HG02759 (cell line): ENCODE measurements at regions not wholly inside any gene's neighbourhood (a gene's known extent, or its start where the extent isn't known, plus 50 kb on each side); places are given as distances from the start of the nearest gene placed in this dataset.
"Not testable (repeated sequence)": the region's sequence is repeated elsewhere in the genome, so short reads cannot be mapped to it uniquely, and the experiment has no call there.

Experiments used
- ATAC-seq: cut with Tn5 transposase; IDR thresholded peaks from one replicate; pipeline ENCODE4 v1.9.1; 2021; ENCODE audit warnings: mild to moderate bottlenecking, moderate library complexity; ENCODE audit not compliant: unreplicated experiment

DNA sequence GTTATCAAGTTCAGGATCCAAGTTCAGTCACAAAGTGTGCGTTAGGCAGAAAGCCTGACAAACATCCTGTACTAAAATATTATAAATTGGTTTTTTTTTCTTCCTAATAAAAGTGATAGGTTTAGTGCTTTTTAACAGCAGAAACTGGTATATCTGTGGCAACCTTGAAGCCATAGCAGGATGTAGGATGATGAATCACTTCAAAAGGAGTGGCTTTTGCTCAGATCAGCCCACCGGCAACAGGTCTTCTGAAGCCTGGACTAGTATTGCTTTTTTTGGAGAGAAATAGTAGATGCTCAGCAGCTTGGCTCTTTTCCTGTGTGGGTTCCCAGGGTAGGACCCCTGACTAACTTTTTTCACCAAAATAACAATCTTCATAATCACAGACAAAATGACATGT lies 190.8 kb downstream of the EPM2A start:
- no peak for ATAC-seq

DNA sequence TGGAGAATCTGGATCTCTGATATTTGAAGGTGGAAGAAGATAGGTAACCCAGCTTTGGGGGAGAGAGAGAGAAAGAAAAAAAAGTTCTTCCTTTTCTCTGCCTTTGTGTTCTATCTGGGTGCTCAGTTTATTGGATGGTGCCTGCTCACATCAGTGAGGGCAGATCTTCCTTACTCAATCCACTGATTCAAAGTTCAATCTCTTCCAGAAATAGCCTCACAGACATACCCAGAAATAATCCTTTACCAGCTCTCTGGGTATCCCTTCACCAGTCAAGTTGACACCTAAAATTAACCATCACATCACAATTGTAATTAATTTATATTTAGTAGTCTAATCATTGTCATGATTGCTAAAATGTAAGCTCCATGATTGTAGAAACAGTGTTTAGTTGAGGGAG lies 189.1 kb downstream of the EPM2A start:
- no peak for ATAC-seq

DNA sequence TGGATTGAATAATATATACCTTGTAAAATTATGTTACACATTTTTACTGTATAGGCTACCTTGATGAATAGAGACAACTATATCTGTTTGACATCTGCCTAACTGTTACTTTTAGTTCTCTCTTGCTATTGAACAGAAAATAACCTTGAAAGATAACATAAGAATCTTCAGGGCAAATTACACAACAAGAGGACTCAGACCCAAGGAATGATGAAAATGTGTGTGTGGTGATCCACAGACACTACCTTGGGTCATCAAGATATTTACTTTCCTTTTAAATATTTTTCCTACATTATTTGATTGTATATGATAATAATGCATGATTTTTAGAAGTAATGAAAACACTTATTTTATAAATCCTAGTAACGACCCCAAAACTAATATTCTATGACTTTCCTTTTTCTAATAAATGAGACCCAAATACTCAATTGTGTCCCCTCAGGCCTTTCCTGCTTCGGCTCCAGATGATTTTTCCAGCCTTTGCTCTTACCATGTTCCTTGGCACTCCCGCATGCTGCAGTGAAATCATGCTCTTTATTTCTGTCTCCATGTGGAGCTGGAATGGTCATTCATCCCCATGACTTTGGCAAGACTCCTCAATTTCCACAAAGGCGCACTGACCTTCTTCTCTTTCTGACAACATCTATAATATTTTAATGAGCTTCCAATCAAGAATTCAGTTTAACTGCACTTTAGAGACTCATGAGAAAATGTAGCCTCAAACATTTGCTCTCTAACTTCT lies 187.6 kb downstream of the EPM2A start:
- ATAC-seq = no peak

DNA sequence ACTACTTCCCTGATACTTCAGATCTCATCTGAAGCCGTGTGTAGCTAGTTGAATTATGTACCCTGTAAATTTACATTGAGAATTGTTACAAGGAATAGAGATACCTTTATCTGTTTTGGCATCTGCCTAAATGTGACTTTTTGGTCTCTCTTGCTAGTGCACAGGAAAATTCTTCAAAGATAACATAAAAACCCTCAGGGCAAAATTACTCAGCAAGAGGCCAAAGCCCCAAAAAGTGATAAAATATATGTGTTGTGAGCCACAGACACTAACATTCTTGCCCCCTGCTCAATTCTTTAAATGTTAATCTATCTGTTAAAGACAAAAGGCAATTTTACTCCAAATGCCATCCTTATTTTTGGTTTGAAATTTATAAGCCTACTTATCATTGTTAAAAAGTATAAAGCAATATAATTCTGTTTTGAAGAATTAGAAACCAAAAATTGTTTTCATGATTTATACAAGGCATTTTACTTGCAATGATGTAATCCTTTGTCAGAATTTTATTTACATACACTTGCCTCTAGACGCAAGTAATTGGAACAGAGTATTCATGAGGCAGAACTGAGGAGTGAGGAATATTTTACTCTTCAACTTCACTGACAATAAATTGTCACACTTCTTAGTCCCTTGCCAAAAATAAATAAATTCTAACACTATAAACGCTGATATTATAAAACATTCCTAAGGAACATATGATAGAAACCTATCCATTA lies 186.2 kb downstream of the EPM2A start:
- no peak for ATAC-seq

DNA sequence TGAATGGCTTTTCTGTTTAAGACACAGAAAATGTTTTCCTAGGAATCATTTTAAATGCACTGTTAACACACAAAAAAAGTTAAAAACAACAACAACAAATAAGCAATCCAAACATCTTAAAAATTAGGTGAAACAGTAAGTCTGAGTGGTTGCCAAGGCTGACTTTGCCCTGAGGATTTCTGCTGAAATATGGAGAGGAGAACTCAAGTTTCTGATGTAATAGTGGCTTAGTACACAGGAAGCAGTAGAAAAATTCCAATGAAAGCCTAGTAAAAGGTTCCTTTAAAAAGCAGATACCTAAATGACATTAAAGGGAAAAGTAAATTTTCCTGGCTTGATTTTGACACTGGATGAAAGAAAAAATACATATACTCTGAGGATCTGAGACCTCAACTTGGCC lies 184.2 kb downstream of the EPM2A start:
- ATAC-seq = no peak

DNA sequence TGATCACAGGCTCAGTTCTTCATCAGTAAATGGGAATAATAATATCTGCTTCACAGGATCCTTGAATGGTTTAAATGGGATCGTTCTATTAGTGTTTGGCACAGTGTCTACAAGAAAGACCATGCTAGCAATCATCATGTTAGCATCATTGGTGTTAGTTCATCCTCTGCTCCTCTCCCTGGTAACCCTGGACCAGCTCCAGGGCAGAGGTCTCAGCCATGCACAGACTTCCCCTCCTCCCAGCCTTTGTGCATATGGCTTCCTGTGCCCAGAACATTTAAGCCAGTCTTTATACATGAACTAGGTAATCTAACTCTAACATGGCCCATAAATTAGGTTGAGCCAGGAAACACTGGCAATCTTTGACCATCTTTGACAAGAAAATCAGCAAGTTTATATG lies 180.2 kb downstream of the EPM2A start:
- no peak for ATAC-seq

DNA sequence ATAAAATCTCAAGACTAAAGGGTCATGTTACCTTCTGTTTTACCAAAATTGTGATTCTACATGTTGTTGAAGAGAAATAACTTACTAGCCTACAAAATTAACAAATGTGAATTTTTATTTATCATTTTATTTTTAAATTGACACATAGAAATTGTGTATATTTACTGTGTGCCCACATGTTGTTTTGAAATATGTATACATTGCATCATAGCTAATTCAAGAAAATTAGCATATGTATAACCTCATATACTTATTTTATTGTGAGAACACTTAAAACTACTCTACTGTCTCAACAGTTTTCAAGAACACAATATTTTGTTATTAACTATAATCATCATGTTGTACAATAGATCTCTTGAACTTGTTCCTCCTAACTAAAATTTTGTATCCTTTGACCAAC lies 177.8 kb downstream of the EPM2A start:
- ATAC-seq = no peak

DNA sequence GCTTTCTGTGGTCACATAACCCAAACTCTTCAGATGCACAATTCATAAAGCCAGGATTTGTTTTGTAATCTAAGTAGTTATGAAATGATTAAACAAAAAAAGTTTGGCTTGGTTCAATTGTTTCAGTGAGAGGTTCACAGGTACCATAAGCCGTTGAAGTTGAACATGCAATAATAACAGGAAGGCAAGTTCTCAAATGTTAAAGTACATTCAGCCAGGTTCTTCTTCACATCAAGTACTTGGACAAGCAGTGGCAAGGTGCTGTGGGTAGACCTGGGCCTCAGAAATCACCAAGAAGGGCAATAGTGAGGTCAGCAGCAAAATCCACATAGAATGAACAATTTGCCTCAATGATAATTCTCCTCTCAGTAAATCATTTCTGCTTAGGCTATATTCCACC lies 175.5 kb downstream of the EPM2A start:
- ATAC-seq = no peak

DNA sequence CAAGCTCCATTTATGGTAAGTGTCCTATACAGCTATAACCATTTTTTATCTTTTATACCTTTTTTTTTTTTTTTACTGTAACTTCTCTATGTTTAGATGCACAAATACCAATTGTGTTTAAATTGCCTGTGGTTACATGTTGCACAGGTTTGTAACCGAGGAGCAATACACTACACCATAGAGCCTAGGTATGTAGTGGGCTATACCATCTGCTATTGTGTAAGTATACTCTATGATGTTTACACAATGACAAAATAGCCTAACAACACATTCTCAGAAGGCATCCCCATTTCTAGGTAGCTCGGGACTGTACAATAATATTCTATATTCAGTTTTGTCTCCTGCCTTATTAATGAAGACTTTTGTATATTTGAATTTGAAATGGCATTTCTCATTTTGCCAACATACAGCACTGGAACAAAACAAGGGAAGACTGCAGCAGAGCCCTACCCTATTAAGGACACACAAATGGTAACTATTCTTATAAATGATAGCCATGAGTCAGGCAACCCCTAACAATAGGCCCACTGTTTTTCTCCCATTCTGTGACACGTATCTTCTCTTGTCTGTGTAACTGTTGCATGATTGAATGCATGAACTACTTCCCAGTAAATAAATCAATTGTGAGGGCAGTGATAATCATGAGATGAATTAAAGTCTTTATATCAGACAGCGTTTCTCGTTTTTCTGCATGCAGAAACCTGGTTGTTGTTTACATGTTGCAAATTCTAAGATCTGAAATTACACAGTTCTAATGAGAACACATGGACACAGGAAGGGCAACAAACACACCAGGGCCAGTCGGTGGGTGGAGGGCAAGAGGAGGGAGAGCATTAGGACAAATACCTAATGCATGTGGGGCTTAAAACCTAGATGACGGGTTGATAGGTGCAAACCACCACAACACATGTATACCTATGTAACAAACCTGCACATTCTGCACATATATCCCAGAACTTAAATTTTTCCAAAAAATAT lies 173.9 kb downstream of the EPM2A start:
- ATAC-seq = no peak

DNA sequence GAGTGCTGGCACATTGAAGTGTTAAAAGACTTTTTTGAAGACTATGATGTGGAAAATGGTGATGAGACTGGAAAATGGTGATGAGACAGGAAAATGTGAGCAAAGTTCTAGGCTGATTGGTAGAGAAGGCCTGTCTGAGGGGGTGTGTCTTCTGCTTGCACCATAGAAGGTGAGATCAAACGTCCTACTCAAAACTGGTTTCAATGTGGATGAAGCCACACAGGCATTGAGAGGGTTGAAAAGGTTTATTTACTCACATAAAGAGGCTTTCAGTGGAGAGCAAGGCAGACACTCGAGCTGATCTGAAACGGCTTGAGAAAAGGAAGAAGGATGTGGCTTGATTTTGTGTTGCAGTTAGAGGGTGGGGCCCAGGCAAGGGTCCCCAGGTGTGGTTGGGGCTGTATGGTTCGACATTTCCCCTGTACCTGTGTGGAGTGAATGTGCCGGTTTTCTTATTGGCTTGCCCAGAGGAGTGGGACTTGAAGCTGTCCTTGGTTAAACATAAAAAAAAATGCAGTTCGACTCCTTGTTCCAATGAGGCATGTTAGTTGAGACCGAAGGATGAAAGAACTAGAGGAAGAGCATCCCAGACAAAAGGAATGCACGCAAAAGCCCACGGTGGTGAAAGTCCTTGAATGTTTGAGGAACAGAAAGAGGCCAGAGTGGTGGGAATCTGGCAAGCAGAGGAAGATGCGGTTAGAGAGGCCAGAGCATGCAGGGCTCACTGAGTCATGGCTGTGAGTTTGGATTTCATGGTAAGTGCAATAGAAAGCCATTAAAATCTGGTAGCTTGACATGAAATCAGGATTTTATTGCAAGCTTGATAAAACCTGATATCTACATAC lies 172.3 kb downstream of the EPM2A start:
- ATAC-seq = no peak

DNA sequence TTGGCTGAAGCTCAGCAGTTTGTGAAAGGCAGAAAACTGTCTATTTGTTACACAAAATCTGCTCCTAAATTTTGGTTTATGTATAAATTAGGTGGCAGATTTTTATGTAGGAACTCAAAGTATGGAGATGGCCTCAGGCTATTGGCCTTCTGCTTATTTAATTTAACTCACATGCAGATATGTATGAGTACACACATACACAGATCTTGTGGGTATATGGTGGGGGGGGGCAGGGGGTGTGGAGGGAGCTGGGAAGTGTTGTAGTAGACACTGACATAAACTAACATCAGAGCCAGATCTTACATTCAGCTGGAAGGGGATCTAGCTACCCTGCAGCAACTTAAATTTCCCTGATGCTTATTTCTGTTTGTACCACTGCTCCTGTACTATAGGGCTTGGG lies 170.8 kb downstream of the EPM2A start:
- ATAC-seq = no peak

DNA sequence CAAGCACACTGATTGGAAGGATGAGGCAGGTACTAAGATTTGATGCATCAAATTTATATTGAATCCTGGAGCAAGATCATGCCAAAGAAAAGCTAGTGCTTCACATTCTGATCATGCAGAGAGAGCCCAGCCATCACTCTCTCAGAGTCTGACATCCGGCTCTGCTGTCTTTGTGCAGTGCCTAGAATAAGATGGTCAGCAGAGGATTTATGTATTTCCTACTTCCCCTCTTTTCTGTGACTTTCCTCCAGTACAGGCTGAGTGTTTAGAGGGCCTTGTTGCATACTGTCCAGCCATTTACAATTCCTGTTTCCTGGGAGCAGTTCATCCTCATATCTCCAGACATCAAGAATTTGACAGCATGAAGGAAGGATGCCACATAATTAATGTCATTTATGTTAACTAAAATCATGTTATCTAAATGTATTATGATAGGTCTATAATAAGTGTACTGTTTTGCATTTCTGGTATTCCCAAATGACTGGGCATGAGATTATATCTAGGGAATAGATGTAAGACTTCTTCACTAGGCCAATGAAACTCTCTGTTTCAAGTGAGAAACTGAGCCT lies 167.6 kb downstream of the EPM2A start:
- no peak for ATAC-seq

DNA sequence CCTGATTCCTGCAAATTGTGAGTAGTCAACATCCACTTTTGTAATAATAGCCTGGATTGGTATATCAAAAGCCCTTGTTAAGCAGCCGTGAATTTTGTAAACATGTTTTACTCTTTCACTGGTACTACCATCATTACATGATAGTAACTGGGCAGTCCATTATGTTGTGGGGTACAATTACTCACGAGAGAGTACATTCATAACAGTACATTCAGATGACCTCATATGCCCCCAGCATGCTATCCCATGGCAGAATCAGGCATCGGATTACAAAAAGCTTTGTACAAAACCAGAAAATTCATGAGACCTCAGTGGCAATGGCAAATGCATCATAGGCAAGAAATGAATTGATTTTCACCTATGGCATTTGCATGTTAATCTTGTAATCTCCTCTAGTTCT lies 166.2 kb downstream of the EPM2A start:
- no peak for ATAC-seq

DNA sequence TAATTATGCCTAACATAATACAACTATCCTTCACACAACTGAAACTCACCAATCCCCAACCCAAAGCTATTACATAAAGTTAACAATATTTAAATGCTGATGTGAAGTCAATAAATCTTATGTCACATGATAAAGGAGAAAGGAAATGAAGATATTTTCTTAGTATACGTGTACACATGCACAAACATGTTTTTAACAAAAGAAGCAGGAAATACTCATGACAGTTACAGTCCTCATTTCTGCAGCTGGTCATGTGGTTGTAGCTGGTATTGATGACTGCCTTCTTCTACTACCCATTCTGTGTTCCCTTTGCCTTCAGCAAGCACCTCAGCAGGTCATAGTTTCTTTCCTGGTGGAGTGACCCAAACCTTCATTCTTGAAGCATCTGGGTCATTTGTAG lies 165.0 kb downstream of the EPM2A start:
- ATAC-seq = not testable (repeated sequence)

DNA sequence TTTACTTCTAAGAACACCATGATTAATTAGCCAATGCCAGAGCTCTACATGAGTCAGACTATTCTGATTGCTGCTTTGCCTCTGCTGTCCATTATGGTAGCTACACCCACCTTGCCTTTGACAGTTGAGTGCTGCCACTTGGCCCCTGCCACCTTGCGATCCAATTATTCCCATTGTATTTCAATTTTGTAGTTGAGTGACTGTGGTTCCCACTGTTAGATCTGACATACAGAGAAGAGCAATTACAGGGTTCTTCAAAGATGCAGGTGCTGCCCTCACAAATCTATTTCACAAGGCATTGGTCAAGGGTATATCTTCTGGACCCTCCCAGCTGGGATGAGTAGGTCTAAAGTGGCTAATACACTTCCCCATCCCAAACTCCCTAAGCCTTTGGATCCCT lies 161.1 kb downstream of the EPM2A start:
- ATAC-seq = not testable (repeated sequence)
